Activated CD4-positive, alpha-beta T cell treated with anti-CD3 and anti-CD28 coated beads, Interleukin-2, Interleukin-6, amounts not matched to agents 100 ng/mL and 50 ng/mL, durations not matched to agents 16 hours and 8 hours (primary cell): ENCODE measurements at regions not wholly inside any gene's neighbourhood (a gene's known extent, or its start where the extent isn't known, plus 50 kb on each side); places are given as distances from the start of the nearest gene placed in this dataset.

Experiments used
- DNase-seq: peaks from one replicate; pipeline ENCODE4 v3.0.0-alpha.2; 2020

DNA sequence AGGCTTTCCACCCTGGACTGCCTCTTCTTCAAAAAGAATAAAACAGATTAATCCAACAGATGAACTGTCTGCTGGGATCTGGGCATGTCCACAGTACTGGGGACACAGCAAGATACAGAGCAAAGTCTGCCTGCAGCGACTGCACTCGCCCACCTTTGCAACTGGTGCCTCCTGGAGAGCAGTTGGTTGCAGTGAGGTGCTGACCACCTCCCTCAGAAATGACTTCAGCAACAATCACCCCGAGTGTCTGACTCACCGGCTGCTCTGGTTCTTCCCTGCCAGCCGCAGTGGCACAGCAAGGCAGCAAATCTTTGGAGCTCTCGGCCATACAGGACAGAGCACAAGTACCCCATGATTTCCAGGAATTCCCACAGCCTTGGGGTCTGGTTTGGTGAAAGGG lies 179.7 kb downstream of the ANAPC1 start:
- DNase-seq = peak; percentile 53

DNA sequence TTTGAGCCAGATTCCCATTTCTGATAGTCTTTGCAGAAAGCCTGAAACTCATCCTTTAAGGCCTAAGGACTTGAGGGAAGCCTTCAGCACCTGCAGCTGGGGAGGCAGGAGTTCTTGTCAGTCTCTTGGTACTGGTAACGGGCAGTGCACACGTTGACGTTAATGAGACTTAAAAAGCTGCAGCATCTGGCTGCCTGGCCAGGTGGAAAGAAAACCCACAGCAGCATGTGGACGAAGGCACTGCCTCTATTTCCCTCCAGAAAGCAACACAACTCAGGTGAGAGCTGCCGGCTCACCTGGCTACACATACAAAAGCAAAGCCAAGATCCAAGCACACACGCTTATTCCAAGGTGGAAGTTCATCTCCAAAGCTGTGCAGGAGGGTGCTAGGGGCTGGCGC lies 178.8 kb downstream of the ANAPC1 start:
- DNase-seq = no peak

DNA sequence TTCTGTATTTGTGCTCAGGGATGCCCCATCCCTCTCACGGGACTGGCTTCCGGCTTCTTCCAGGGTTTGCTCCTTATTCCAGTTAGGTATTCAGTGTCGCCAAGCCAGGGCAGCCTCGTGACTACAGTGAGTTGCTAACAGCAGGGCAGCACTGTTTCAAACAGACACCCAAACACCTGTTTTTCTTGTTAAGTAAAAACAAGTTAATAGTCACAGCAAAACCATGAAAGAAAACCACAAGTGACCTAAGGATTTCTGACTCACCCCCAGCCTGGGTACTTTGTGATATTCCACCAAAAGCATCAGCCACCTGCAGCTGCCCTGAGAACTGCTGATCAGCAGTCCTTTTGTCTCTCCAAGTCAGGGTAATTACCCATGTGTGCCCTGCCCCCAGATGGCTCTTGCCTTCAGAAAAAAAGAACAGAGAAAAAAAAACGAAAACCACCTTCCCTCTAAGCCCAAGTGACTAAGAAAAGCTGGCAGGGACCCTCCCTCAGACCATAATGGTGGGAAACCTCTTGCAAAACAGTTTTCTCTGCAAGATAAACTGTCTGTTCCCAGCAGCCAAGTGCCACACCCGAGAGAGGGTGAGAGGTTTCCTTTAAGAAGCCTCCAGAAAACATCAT lies 178.2 kb downstream of the ANAPC1 start:
- peak; percentile 90 for DNase-seq

DNA sequence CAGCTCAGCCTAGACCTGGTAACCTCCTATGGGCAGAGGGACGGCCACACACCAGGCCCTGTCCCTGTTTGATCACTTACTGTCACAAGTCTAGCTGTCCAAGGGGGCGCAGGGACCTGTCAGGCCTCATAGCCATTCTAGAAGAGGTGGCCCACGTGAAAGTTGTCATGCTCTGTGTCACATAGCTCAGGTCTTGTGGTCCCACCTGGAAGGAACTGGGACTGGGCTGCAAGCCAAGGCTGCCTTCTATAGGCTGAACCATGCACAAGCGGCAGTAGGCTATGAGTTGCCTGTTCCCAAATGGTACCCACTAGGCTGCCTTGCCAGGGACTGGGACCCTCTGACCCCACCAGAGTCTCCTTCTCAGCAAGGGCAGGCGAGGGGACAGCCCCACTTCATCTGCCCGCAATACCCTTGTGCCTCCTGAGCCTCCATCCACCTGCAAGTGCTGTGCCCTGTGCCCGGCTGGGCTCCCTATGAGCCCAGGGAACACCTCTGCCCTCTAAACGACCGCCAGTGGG lies 177.5 kb downstream of the ANAPC1 start:
- peak; percentile 22 for DNase-seq

DNA sequence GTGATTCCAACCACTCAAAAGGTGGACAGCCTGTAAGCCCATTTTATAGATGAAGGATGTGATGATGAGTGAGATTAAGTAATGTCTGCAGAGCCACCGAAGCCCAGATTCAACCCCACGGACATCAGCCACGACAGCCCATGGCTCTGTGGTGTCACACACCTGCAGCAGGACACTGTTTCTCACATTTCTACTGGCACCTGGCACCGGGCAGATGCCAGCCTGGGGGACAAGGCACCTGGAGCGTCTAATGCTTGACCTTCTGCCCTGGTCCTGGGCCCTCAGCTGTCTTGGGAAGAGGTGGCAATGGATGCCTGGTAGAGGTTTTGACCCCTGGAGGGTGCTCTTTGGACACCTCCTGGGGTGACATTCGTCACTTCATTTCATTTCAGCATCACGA lies 176.3 kb downstream of the ANAPC1 start:
- DNase-seq = no peak

DNA sequence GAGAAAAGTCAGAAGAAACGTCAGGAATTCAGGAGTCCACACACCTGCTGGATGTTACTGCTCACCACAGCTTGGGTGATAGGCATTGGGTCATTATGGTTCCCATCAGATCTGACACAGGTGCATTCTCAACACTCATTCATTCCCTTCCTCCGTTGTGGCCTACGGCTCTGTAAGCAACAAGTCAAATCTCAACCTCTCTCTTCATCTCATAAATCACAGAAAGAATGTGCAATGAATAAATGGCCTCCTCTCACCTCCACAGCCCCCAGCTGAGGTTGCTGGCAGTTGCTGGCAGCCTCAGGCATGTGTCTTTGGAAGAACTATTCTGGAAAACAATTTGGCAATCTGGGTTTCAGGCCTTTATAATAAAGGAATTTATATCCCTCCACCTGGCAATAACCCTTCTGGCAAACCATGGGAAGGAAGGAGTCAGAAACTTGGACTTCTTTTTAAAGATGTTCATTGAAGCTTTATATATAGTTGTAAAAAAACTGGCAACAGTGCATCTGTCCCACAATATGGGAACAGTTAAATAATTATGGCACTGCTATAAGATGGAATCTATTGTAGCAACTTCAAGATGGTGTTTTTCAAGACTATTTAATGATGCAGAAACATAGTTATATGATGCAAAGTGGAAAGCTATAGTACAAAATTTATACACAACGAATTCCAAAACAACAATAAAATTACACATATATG lies 175.4 kb downstream of the ANAPC1 start:
- peak; percentile 53 for DNase-seq

DNA sequence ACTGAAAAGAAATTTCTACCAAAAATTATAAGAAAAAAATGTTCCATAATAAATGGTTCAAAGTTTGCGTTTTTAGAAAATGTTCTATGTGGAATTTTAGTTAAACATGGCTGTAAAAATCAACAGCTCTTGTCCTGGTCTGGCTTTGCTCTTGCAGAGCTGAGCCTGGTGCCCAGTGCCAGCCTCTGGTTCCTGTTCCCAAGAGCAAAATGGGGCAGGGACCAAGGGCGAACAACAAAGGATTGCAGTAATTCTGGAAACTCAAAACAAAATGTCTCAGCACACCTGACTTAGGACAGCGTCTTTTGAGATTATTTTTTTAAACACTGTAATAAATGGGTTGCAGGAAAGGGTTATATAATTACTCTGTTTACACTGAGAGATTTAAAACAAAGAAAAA lies 174.7 kb downstream of the ANAPC1 start:
- DNase-seq = no peak

DNA sequence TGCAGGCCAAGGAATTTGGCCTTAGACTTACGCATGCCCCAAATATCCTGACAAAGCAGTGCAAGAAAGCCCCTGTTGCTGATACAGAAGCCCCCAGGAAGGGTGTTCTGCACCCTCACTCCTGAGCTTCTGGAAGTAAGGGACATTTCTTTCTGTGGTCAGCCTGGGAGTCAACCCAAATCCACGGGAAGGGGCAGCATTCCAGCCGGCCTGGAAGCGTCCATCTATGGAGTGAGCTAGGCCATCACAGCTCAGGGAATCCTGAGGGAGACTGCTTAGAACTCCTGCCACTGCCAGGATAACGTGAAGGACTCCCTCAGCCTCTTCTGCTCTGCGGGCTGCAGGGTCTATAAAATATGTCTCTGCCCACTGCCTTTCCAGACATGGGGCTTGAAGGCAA lies 173.9 kb downstream of the ANAPC1 start:
- no peak for DNase-seq

DNA sequence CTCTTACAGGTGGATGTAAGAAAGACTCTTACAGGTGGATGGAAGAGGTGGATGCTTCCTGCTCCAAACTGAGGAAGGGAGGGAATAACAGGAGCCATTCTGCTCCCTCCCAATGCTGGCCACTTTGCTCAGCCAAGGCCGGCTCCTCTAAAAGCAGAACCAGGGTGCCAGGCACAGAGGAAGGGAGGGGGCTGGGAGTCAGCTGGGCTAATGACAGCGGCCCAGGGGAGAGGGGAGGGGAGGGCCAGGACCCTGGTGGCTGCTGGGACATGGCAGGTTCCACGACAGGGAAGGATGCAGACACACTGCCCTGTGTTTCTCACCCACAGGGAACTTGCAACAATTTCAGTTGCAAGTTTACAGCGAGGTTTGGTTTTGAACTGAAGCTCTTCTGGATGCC lies 173.4 kb downstream of the ANAPC1 start:
- no peak for DNase-seq

DNA sequence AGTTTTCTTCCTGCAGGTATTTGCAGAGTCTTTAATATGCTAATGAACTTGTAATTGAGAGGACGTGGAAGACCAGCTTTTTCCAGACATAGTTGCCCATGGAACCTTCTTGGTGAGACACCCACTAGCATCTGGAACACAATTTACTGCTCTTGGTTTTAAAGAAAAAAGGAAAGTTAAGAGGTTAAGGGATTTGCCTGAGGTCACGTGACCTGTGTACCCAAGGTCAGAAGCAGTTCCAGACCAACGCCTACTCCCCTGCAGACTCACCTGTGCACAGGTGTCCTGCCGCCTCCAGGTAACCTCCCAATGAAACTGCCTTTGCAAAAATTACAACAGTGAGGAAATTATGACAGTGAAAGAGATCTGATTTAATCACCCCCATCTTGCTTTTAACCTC lies 172.7 kb downstream of the ANAPC1 start:
- DNase-seq = no peak

DNA sequence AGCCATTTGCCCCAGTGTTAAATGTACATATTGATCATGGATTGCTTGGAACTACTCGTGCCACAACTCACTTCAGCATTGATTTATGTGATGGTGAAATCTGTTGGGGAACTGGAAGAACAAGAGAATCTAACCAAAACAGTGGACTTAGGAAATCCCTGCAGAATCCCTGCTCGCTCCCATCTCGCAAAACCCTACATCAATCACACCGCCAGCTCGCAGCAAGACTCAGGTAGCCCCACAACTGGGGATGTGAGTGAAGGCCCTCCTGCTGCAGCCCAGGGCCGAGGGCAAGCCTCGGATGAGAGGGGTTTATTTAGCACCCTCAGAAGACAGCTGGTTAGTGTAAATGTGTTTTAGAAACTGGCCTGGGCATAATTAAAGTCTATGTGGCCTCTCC lies 171.6 kb downstream of the ANAPC1 start:
- DNase-seq = no peak

DNA sequence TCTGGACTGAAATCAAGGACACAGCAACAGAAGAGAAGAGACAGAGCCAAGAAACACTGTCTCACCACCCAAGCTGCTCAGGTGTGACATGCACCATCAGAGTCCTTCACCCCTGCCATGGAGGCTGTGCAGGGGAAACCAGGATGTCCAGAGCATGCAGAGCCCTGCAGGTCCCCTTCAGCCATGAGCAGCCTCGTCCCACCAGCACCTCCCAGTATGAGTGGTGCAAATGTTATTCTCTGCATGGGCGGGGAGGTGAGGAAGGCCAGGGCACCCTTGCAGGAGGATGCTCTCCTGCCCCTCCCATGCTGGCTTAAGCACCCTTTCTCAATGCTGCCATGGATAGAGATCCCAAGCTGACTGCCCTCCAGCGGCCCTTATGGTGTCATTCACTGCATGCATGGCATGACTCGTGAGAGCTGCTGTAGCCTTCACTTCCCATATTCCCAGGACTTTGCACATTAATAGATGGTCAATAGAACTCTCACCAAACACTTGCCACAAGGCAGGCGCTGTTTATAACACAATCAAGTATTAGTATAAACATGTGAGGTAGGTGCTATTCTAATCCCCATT lies 171.0 kb downstream of the ANAPC1 start:
- DNase-seq = no peak

DNA sequence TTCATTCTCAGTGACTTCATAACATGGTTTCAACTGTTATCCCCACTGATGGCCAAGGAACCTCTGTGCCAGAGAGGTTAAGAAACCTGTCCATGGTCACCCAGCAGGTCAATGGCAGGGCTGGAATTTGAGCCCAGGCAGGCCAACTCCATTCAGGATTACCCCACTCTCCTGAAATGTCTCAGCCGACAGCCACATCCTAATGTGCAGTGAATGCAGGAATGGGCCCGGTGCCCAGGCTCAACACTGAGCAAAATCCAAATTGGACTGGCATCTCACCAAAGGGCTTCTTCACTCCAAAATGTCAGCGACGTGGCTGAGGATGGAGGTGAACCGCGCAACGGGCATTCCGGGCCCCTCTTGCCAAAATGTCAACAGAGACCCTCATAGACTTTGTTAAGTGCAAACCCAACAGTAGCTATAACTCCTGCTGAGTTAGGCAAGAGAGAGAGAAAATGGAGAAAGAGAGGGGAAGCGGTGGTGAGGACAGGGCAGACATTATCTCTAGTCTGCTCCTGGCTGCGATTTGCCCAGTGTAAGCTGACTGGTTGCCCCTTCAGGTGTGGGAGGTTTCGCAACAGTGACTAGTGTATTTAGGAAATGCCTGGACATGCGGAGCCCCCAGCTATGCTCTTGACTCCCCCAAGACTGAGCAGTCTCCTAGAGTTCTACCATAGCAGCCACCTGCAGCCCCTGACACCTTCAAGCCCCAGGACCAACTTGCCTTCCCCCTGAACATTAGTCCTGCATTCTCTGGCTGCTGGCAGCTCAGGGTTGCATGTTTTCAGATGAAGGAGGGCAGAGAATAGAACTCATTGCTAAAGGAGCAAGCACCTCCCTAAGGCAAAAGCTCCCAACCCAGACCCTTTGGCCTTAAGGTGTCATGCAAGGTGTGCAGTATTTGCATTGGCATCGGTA lies 167.7 kb downstream of the ANAPC1 start:
- DNase-seq = no peak

DNA sequence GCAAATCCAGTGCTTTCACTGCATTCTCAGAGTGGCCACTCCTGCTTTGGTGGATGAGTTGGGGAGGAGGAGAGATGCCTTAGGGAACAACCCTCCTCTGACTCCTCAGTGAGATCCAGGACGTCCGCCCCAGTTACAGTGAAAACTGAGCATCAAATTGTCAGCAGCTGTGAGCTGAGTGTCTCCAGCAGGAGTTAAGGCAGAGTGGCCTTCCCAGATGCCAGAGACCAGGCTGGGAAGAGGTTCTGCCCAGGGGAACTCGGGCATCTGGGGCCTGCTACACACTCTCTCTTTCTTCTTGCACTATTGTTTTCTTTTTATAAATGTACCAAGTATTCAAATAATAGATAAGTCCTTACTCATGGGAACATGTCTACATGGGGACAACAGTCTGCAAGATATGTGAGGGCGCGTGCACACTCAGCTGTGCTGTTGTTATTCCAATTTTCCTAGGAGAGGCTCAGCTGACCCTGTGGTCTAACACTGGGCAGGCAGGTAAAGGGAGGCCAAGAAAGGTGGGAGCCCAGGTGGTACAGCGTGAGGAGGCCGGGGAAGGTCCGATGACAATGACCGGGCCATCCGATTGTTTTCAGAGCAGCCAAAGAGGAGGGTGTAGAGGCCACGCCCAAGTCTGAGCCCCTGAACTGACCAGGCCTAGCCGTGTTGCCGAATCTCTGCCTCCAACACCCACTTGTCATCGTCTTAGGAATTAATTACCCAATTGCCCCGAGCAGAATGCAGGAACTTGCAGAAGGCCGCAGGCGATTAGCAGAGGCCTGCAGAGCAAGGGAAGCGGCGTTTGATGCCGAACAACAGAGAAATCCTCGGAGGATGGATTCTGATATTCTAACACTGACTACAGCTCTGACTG lies 166.9 kb downstream of the ANAPC1 start:
- no peak for DNase-seq
